Stimulated activated naive CD8-positive, alpha-beta T cell treated with anti-CD3 and anti-CD28 coated beads, Interleukin-15, Interleukin-2, amounts not matched to agents 100 U/mL and 50 U/mL, for 24 hours (primary cell): ENCODE measurements at regions not wholly inside any gene's neighbourhood (a gene's known extent, or its start where the extent isn't known, plus 50 kb on each side); places are given as distances from the start of the nearest gene placed in this dataset.

Experiments
- ATAC-seq: fragments of 150-1000 bp; cut with Tn5 transposase; one replicate; pipeline ENCODE4 v1.10.0; 2021
- DNase-seq: peaks from one replicate; pipeline ENCODE4 v3.0.0; 2021

DNA sequence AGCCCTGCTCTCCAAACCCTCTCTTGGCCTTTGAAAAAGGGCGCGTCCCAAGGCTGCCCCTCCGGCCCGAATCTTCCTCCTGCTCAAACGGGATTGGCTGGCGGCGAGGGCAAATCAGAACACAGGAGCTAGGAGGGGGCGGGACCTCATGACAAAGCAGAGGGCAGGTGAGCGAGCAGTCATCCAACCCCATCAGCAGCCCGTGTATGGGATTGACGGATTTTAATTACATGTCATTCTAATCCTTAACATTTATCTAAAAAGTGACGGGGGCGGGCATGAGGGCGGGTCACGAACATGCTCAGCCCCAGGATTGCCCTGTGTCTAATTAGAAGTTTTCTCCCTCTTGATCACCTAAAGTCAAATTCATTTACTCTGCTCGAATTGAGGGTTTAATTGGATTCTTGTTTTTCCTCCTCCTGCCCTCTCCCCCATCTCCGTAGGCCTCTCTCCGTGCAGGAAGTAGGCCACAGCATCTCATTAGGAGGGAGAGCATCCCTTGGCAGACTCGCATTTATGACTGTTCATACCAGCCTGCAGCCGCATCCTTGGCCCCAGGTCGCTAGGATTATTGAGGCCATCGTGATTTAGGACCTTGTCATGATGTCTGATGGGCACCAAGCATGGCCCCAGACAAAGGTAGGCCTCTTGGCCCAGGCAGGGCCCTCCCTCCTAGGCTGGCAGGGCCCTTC, 147.1 kb downstream of the CHST1 start:
- DNase-seq, result no peak
- no peak for ATAC-seq

DNA sequence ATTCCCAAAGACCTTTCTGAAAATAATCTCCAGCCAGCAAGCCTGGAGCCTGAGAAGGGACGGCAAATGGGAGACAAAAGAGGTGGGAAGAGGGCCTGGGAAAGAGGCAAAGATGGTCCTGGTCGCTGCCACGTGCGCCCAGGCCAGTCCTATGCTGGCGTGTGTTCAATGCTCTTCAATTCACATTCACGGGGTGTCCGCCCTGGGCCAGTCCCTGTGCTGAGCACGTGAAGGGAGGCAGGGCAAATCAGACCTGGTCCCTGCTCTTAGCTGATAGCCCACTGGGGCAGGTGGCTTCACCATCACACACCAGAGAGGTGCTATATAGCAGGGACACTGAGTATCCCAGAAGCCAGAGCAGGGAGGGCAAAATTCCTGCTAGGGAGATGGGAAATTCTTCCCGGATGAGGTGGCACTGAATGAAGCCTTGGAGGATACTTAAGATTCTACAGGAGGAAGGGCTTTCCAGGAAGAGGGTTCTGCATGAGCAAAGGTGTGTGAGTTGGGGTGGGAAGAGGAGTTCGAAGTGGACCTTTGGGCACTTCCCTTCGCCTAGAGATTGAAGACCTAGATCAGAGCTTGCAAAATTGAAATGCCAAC, 148.2 kb downstream of the CHST1 start:
- ATAC-seq, result no peak
- no peak for DNase-seq

DNA sequence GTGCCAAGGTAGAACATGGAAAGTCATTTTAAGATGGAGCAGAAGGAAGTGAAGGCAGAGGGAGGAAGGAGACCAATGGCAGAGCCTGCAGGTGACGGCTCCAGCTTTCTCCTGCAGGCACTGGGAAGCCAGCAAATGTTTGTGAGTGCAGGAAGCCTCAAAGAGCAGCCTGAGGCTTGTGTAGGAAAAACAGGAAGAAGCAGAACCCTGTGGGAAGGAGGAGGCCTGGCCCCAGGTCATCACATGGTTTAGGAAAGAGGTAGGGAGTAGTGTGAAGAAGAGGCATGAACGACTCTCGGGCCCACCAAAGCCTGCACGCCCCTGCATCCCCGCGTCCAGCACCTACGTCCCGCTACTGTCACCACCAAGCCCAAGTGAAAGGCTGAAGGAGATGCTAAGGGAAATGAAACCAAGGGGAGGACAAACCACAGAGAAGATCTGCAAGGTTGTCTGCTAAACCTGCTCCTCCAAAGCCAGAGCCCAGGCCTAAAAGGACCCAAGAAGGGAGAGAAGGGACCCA, 151.5 kb downstream of the CHST1 start:
- ATAC-seq (no peak), DNase-seq (no peak)

DNA sequence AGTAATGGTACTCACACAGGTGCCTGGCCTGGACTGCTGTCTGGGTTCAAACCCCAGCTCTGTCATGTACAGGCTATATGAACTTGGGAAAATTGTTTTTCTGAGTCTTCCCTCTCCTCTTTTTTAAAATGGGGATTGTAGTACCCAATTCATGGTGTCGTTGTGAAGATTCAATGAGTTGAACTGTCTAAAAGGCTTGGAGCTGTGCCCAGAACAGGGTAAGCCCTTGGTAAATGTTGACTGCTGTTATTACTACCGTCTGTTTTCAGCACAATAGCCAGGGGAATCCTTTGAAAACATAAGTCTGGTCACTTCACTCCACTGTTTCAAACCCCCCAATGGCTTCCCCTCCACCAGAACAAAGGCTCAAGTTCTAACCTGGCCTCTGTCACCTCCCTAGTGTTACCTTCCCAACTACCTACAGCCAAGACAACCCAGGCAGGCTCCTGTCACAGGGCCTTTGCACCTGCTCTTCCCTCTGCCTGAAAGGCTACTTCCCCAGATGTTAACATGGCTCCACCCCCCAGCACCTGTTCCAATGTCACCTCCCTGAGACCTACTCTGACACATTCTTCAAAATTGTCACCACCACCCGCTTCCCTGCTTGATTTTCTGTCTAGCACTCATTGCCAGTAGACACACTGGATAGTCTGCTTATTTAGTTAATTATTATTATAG, 152.8 kb downstream of the CHST1 start:
- DNase-seq (no peak), ATAC-seq (no peak)

DNA sequence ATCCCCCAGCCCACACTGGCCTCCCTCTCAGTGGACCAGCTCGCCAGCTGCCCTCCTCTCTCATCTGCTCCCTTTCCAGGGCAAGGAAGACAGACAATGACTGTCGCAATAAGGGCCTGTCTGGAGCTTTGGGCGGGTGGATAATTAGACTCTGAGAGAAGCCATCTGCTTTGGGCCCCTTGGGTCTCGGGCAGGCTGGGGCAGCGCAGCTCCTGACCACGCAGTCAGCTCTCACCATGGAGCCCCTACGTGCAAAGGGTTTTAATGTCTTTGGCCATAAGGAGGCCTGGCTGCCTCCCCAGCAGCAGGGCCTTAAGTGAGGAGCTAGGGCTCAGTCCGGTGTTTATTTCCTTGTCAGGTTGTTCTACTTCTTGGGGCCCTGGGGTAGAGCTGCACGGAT, 153.9 kb downstream of the CHST1 start:
- no peak for DNase-seq
- no peak for ATAC-seq

- ATAC-seq, result no peak
- no peak for DNase-seq
These were observed 157.5 kb downstream of the CHST1 start for GRCh38 chr11:45507916-45508315.

- DNase-seq, result no peak
- no peak for ATAC-seq
These were observed 162.1 kb downstream of the CHST1 start for GRCh38 chr11:45503311-45503710.

DNA sequence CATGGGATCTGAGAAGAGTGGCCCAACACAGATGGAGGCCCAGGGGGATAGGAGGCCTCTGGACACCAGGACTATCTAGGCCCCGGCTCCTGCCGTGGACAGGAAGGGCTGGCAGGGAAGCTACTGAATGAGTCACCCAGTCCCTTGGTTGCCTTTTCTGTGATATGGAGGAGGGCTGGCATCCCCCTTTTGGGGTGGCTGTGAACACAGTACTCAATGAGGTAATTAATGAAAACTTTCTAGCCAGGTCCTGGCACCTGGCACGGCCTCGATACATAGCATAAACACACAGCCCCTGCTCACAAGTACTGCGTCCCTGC, 163.2 kb downstream of the CHST1 start:
- ATAC-seq (no peak), DNase-seq (no peak)

GRCh38 chr11:45501392-45502225, 163.8 kb downstream of the CHST1 start:
- DNase-seq (no peak), ATAC-seq (no peak)

- no peak for ATAC-seq
- DNase-seq, result no peak
These were observed 165.0 kb downstream of the CHST1 start for GRCh38 chr11:45500451-45500850.

- DNase-seq, result no peak
- no peak for ATAC-seq
These were observed 170.7 kb downstream of the CHST1 start for GRCh38 chr11:45494738-45495137.

GRCh38 chr11:45489281-45489905, 176.0 kb downstream of the CHST1 start:
- ATAC-seq, result no peak
- DNase-seq, result no peak

DNA sequence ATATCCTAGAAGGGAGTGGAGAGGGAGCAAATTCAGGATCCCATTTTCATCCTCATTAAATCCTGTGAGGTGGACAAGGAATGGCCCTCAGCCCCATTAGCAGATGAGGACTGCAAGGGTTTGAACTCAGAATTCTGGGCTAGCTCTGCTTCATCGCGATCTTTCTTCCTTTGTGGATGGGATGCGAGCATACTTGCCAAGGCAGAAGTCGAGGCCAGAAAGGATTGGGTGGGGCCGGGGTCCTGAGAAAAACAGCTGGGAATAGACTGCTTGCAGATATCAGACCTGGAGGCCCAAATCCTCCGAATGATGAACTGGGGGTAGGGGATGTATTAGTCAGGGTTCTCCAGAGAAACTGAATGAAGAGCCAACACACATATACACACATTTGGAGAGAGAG, 179.0 kb downstream of the CHST1 start:
- ATAC-seq, result no peak
- no peak for DNase-seq

GRCh38 chr11:45485070-45485707, 180.2 kb downstream of the CHST1 start:
- no peak for DNase-seq
- no peak for ATAC-seq

DNA sequence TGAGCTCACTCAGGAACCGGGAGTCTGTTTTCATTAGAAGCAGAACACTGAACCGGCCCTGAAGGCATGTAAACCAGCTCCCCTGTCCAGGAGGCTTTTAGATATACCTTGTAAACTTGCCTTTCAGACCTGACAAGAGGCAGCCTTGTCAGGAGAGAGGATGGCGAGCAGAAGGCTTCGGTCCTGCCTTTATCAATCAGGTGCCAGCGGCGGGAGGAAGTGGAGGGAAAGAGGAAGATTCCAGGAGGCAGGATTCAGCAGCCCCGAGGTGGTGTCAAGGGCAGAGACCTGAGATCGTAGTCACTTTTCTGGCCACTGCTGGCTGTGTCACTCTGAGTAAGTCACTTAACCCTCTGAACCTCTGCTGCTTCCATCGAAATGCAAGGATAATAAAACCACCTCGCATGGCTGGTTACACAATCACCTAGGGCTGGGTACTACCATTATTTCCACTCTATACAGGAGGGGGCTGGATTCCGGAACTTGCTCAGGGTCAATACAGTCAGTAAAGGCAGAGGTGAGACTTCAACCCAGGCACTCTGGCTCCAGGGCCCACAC, 181.0 kb downstream of the CHST1 start:
- ATAC-seq (no peak), DNase-seq (no peak)

DNA sequence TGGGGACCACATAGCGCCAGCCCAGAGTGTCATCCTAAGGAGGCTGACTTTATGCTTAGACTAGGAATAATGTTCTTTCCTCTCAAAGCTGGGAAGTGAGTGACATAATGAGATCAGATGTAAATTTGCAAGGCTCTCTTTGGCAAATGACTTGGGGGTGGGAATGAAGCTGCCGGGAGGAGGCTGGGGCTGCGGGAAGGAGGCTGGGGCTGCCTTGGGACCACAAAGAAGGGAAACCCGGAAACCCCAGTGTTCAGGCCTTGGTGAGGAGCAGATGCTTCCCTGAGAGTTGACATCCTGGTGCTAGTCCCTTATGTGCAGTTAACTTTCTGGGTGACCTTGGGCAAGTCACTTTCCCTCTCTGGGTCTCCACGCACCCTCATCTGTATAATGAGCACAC, 182.0 kb downstream of the CHST1 start:
- DNase-seq, result no peak
- ATAC-seq, result no peak

GRCh38 chr11:45482331-45482730, 183.1 kb downstream of the CHST1 start:
- DNase-seq (no peak), ATAC-seq (no peak)

GRCh38 chr11:45481026-45481425, 184.4 kb downstream of the CHST1 start:
- ATAC-seq (no peak), DNase-seq (no peak)

- ATAC-seq (no peak), DNase-seq (no peak)
These were observed 187.8 kb downstream of the CHST1 start for GRCh38 chr11:45477588-45477987.

GRCh38 chr11:45476126-45476525, 189.3 kb downstream of the CHST1 start:
- no peak for DNase-seq
- no peak for ATAC-seq

GRCh38 chr11:45475173-45475572, 189.0 kb upstream of the SYT13 start:
- ATAC-seq (no peak), DNase-seq (no peak)
